ENCODE measurements at regions not wholly inside any gene's neighbourhood (a gene's known extent, or its start where the extent isn't known, plus 50 kb on each side); places are given as distances from the start of the nearest gene placed in this dataset.

- no peak for TF ChIP-seq CTCF (IDR thresholded peaks at IDR 0.05; ENCODE audit: insufficient read depth, low read depth, low read length, missing control alignments)
- no peak for DNase-seq (ENCODE audit: low read depth)
- H3K4me3 ChIP-seq (ENCODE audit: low read depth, low read length) = no peak overlapping the region
Observed at GRCh38 chr16:86327321-86327720, 183.0 kb upstream of the FOXF1 start.

- no peak overlapping the region for H3K4me3 ChIP-seq (ENCODE audit: low read depth, low read length)
- TF ChIP-seq CTCF (IDR thresholded peaks at IDR 0.05; ENCODE audit: insufficient read depth, low read depth, low read length, missing control alignments) = no peak
- no peak for DNase-seq (ENCODE audit: low read depth)
Observed at GRCh38 chr16:86330906-86331305, 179.4 kb upstream of the FOXF1 start.

DNA sequence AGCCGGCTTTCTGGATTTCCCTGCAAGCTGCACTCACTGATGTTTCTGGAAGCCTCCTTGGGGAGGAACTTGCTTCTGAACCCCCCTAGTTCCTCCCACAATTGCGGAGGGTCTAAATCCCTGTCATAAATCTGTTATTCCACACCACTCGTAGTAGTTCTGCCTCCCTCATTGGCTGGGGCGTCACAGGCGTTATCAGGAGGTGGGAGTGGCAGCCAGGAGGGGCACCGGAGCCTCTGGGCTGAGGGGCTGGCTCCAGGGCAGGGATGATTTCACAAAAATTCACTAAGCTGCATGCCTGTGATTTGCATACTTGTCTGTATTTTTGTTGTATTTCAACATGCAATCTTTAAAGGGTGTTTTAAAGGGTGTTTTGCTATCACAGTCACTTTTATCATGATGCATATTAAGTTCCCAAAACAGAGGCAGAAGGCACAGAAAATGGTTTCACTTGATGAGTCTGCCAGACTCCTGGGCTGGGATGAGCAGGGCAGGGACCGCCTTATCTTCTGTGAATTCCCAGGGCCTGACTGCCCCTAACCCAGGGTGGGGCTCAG lies 176.2 kb upstream of the FOXF1 start:
- no peak for TF ChIP-seq CTCF (IDR thresholded peaks at IDR 0.05; ENCODE audit: insufficient read depth, low read depth, low read length, missing control alignments)
- H3K4me3 ChIP-seq (ENCODE audit: low read depth, low read length) = no peak overlapping the region
- no peak for DNase-seq (ENCODE audit: low read depth)

DNA sequence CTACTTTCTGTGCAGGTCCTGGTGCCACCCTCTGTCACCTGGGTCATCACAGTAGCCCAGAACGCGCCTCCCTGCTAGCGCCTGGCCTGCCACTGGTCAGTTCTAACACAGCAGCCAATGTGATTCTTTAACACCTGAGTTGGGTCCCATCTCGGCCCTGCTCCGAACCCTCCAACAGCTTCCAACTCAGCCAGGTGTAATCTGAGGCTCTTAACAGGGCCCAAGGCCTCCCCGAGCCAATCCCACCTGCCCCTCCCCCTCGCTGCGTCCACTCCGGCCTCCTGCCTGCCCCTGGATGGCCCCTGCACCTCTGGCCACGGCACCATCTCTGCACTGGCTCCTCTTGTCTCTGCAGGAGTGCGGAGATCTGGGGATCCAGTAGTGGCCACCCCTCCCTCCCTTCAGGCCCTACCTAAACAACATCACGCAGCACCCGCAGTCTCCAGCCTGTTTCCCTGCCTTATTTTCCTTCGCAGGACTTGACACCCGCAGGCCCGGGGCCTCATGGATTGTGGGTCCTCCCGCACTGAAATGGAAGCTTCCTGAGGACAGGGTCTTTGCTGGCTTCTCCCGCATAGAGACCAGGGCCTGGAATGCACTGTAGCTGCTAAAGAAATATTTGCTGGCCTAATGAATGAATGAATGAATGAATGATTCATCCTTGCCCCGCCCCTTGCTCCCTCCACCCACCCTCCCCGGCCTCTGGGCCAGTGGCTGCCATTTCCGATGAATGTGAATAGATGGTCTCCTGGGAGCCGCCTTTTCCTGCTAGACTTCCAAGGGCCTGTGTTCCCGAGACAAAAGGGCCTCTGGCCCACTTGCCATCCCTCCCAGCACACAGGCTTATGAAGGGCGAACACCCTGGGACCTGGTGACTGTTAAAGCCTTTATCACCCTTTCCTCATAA lies 174.8 kb upstream of the FOXF1 start:
- no peak overlapping the region for H3K4me3 ChIP-seq (ENCODE audit: low read depth, low read length)
- TF ChIP-seq CTCF (IDR thresholded peaks at IDR 0.05; ENCODE audit: insufficient read depth, low read depth, low read length, missing control alignments) = no peak
- no peak for DNase-seq (ENCODE audit: low read depth)

- TF ChIP-seq CTCF (IDR thresholded peaks at IDR 0.05; ENCODE audit: insufficient read depth, low read depth, low read length, missing control alignments) = no peak
- DNase-seq (ENCODE audit: low read depth) = no peak
- H3K4me3 ChIP-seq (ENCODE audit: low read depth, low read length) = no peak overlapping the region
Observed at GRCh38 chr16:86337138-86337537, 173.2 kb upstream of the FOXF1 start.

DNA sequence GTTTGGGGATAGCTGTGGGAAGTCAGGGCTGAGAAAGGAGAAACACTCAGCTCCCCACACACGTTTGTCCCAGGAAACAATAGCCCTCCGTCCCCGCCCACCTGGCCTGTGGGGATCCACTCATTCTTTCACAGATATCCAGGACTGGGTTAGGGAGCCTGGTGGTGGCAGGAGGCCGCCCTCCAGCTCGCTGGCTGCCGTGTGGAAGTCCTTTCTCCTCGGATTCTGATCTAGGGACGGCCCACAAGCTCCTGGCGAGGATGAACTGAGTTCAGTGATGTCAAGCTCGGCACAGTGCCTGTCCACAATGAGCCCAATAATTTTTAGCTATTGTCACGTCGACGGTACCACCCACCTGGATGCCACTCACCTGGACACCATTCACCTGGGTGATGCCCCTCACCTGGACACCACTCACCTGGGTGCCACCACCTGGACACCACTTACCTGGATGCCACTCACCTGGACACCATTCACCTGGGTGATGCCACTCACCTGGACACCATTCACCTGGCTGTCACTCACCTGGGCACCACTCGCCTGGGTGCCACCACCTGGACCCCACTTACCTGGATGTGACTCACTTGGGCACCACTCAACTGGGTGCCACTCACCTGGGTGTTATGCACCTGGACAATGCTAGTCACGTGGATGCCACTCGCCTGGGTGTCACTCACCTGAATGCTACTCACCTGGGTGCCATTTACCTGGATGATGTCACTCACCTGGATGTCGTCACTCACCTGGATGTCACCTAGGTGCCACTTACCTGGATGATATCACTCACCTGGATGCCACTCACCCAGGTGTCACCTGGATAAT lies 172.5 kb upstream of the FOXF1 start:
- TF ChIP-seq CTCF (IDR thresholded peaks at IDR 0.05; ENCODE audit: insufficient read depth, low read depth, low read length, missing control alignments) = no peak
- DNase-seq (ENCODE audit: low read depth) = no peak
- H3K4me3 ChIP-seq (ENCODE audit: low read depth, low read length) = no peak overlapping the region
